ENCODE measurements at regions not wholly inside any gene's neighbourhood (a gene's known extent, or its start where the extent isn't known, plus 50 kb on each side); places are given as distances from the start of the nearest gene placed in this dataset.
A peak's percentile ranks its signal among the peaks of the same experiment; 100 is the strongest.
"Not testable (repeated sequence)": the region's sequence is repeated elsewhere in the genome, so short reads cannot be mapped to it uniquely, and the experiment has no call there.

- H3K36me3 ChIP-seq (ENCODE audit: control insufficient read depth in 4 of 4, insufficient read depth in 4 of 4, low read length in 3 of 4); H3K4me3 ChIP-seq (ENCODE audit: control insufficient read depth in 1 of 7, extremely low read depth in 1 of 7, insufficient read depth in 4 of 7, low read depth in 2 of 7, low read length in 6 of 7); H3K9me3 ChIP-seq (ENCODE audit: control extremely low read depth in 1 of 5, control insufficient read depth in 4 of 5, insufficient read depth in 2 of 5, low read depth in 1 of 5, low read length in 4 of 5); H3K27me3 ChIP-seq (replicated peaks in 2 of 5; ENCODE audit: control insufficient read depth in 4 of 5, insufficient read depth in 5 of 5, low read length in 4 of 5); H3K27ac ChIP-seq (ENCODE audit: insufficient read depth in 1 of 2, low read depth in 1 of 2, low read length in 2 of 2, poor library complexity in 1 of 2, severe bottlenecking in 2 of 2); DNase-seq: not testable (repeated sequence)
- ChIA-PET POLR2A (interaction anchor here (0.7 kb wide), 1 partner anchor 28 kb away, joined by 3 read pairs; no protein-coding TSS in a partner anchor), CTCF (interaction anchor here (0.9 to 3.4 kb wide), 6 partner anchors 9 to 57 kb away, joined by 3 to 20 read pairs (median 6); no protein-coding TSS in a partner anchor)
- H3K4me1 ChIP-seq (ENCODE audit: control extremely low read depth in 1 of 4, control insufficient read depth in 4 of 4, insufficient read depth in 4 of 4, low read length in 3 of 4) = peaks cover 5 to 13% (median 9%) of the 10 kb centered on the region in 4 experiments
- 100% methylated on average over 1 of the region's 3 CpGs for WGBS (ENCODE audit: insufficient coverage)
These were observed 59.0 kb upstream of the ATXN1 start for GRCh38 chr6:16820262-16820661.

GRCh38 chr6:16819752-16820151 lies 58.5 kb upstream of the ATXN1 start:
- CTCF ChIA-PET = interaction anchor here (0.9 to 3.4 kb wide), 6 partner anchors 10 to 56 kb away, joined by 3 to 20 read pairs (median 6); no protein-coding TSS in a partner anchor
- H3K4me1 ChIP-seq (ENCODE audit: control extremely low read depth in 1 of 4, control insufficient read depth in 4 of 4, insufficient read depth in 4 of 4, low read length in 3 of 4) = peaks cover 0 to 8% (median 4%) of the 10 kb centered on the region in 4 experiments
- no peak overlapping the region for H3K4me3 ChIP-seq (ENCODE audit: control insufficient read depth in 1 of 7, extremely low read depth in 1 of 7, insufficient read depth in 4 of 7, low read depth in 2 of 7, low read length in 6 of 7)
- no peaks in the 10 kb centered on the region for H3K36me3 ChIP-seq (ENCODE audit: control insufficient read depth in 4 of 4, insufficient read depth in 4 of 4, low read length in 3 of 4)
- H3K27ac ChIP-seq (ENCODE audit: insufficient read depth in 1 of 2, low read depth in 1 of 2, low read length in 2 of 2, poor library complexity in 1 of 2, severe bottlenecking in 2 of 2) = no peak overlapping the region
- WGBS (ENCODE audit: insufficient coverage) = 100% methylated on average over 1 of the region's 3 CpGs
- peaks cover 0 to 3% (median 0%) of the 10 kb centered on the region in 5 experiments for H3K9me3 ChIP-seq (ENCODE audit: control extremely low read depth in 1 of 5, control insufficient read depth in 4 of 5, insufficient read depth in 2 of 5, low read depth in 1 of 5, low read length in 4 of 5)
- peak in 1 of 3 donors; percentile 39 for DNase-seq
- H3K27me3 ChIP-seq (replicated peaks in 2 of 5; ENCODE audit: control insufficient read depth in 4 of 5, insufficient read depth in 5 of 5, low read length in 4 of 5) = no peaks in the 10 kb centered on the region
- POLR2A ChIA-PET = interaction anchor here (0.7 kb wide), 1 partner anchor 28 kb away, joined by 3 read pairs; no protein-coding TSS in a partner anchor

GRCh38 chr6:16818992-16819626 lies 57.8 kb upstream of the ATXN1 start:
- Histone ChIP-seq H3K27ac (ENCODE audit: insufficient read depth in 1 of 2, low read depth in 1 of 2, low read length in 2 of 2, poor library complexity in 1 of 2, severe bottlenecking in 2 of 2) (no peak overlapping the region), H3K4me1 (ENCODE audit: control extremely low read depth in 1 of 4, control insufficient read depth in 4 of 4, insufficient read depth in 4 of 4, low read length in 3 of 4) (peaks cover 0 to 1% (median 0%) of the 10 kb centered on the region in 4 experiments), H3K36me3 (ENCODE audit: control insufficient read depth in 4 of 4, insufficient read depth in 4 of 4, low read length in 3 of 4) (no peaks in the 10 kb centered on the region), H3K4me3 (ENCODE audit: control insufficient read depth in 1 of 7, extremely low read depth in 1 of 7, insufficient read depth in 4 of 7, low read depth in 2 of 7, low read length in 6 of 7) (no peak overlapping the region), H3K9me3 (ENCODE audit: control extremely low read depth in 1 of 5, control insufficient read depth in 4 of 5, insufficient read depth in 2 of 5, low read depth in 1 of 5, low read length in 4 of 5) (peaks cover 0 to 3% (median 0%) of the 10 kb centered on the region in 5 experiments), H3K27me3 (replicated peaks in 2 of 5; ENCODE audit: control insufficient read depth in 4 of 5, insufficient read depth in 5 of 5, low read length in 4 of 5) (no peaks in the 10 kb centered on the region)
- ChIA-PET CTCF (interaction anchor here (0.9 to 3.4 kb wide), 9 partner anchors 10 to 55 kb away, joined by 3 to 20 read pairs (median 5); no protein-coding TSS in a partner anchor), POLR2A (interaction anchor here (0.6 kb wide), 1 partner anchor 538 kb away, joined by 4 read pairs; no protein-coding TSS in a partner anchor)
- 100% methylated on average over 5 of the region's 5 CpGs for WGBS (ENCODE audit: insufficient coverage)
- no peak for DNase-seq

- no peaks in the 10 kb centered on the region for H3K36me3 ChIP-seq (ENCODE audit: control insufficient read depth in 4 of 4, insufficient read depth in 4 of 4, low read length in 3 of 4)
- no peak overlapping the region for H3K4me3 ChIP-seq (ENCODE audit: control insufficient read depth in 1 of 7, extremely low read depth in 1 of 7, insufficient read depth in 4 of 7, low read depth in 2 of 7, low read length in 6 of 7)
- POLR2A ChIA-PET = no interaction called here
- no peaks in the 10 kb centered on the region for H3K4me1 ChIP-seq (ENCODE audit: control extremely low read depth in 1 of 4, control insufficient read depth in 4 of 4, insufficient read depth in 4 of 4, low read length in 3 of 4)
- no peak overlapping the region for H3K27ac ChIP-seq (ENCODE audit: insufficient read depth in 1 of 2, low read depth in 1 of 2, low read length in 2 of 2, poor library complexity in 1 of 2, severe bottlenecking in 2 of 2)
- H3K27me3 ChIP-seq (replicated peaks in 2 of 5; ENCODE audit: control insufficient read depth in 4 of 5, insufficient read depth in 5 of 5, low read length in 4 of 5) = no peaks in the 10 kb centered on the region
- CTCF ChIA-PET = interaction anchor here (0.7 to 3.4 kb wide), 3 partner anchors 8 to 47 kb away, joined by 3 to 20 read pairs (median 3); no protein-coding TSS in a partner anchor
- H3K9me3 ChIP-seq (ENCODE audit: control extremely low read depth in 1 of 5, control insufficient read depth in 4 of 5, insufficient read depth in 2 of 5, low read depth in 1 of 5, low read length in 4 of 5) = peaks cover 3 to 12% (median 10%) of the 10 kb centered on the region in 5 experiments
- 100% methylated on average over 2 of the region's 3 CpGs for WGBS (ENCODE audit: insufficient coverage)
- DNase-seq = no peak
These were observed 56.3 kb upstream of the ATXN1 start for GRCh38 chr6:16817594-16817993.

- Histone ChIP-seq H3K27ac (ENCODE audit: insufficient read depth in 1 of 2, low read depth in 1 of 2, low read length in 2 of 2, poor library complexity in 1 of 2, severe bottlenecking in 2 of 2) (no peak overlapping the region), H3K27me3 (replicated peaks in 2 of 5; ENCODE audit: control insufficient read depth in 4 of 5, insufficient read depth in 5 of 5, low read length in 4 of 5) (no peaks in the 10 kb centered on the region), H3K4me1 (ENCODE audit: control extremely low read depth in 1 of 4, control insufficient read depth in 4 of 4, insufficient read depth in 4 of 4, low read length in 3 of 4) (no peaks in the 10 kb centered on the region), H3K36me3 (ENCODE audit: control insufficient read depth in 4 of 4, insufficient read depth in 4 of 4, low read length in 3 of 4) (peaks cover 0 to 5% (median 0%) of the 10 kb centered on the region in 4 experiments), H3K9me3 (ENCODE audit: control extremely low read depth in 1 of 5, control insufficient read depth in 4 of 5, insufficient read depth in 2 of 5, low read depth in 1 of 5, low read length in 4 of 5) (peaks cover 4 to 19% (median 16%) of the 10 kb centered on the region in 5 experiments), H3K4me3 (ENCODE audit: control insufficient read depth in 1 of 7, extremely low read depth in 1 of 7, insufficient read depth in 4 of 7, low read depth in 2 of 7, low read length in 6 of 7) (no peak overlapping the region)
- 70% methylated on average over 2 of the region's 3 CpGs for WGBS (ENCODE audit: insufficient coverage)
- no peak for DNase-seq
- POLR2A ChIA-PET = no interaction called here
- CTCF ChIA-PET = interaction anchor here (1.0 to 3.4 kb wide), 4 partner anchors 9 to 32 kb away, joined by 3 to 20 read pairs (median 3); no protein-coding TSS in a partner anchor
These were observed 55.6 kb upstream of the ATXN1 start for GRCh38 chr6:16816891-16817290.

GRCh38 chr6:16812993-16813392 lies 51.7 kb upstream of the ATXN1 start:
- ChIA-PET POLR2A (no interaction called here), CTCF (interaction anchor here (1.0 to 3.1 kb wide), 3 partner anchors 12 to 48 kb away, joined by 3 to 9 read pairs (median 3); no protein-coding TSS in a partner anchor)
- H3K27ac ChIP-seq (ENCODE audit: insufficient read depth in 1 of 2, low read depth in 1 of 2, low read length in 2 of 2, poor library complexity in 1 of 2, severe bottlenecking in 2 of 2) = no peak overlapping the region
- peaks cover 14 to 38% (median 21%) of the 10 kb centered on the region in 5 experiments for H3K9me3 ChIP-seq (ENCODE audit: control extremely low read depth in 1 of 5, control insufficient read depth in 4 of 5, insufficient read depth in 2 of 5, low read depth in 1 of 5, low read length in 4 of 5)
- no peaks in the 10 kb centered on the region for H3K27me3 ChIP-seq (replicated peaks in 2 of 5; ENCODE audit: control insufficient read depth in 4 of 5, insufficient read depth in 5 of 5, low read length in 4 of 5)
- H3K4me3 ChIP-seq (ENCODE audit: control insufficient read depth in 1 of 7, extremely low read depth in 1 of 7, insufficient read depth in 4 of 7, low read depth in 2 of 7, low read length in 6 of 7) = no peak overlapping the region
- DNase-seq = no peak
- 100% methylated on average over 1 of the region's 2 CpGs for WGBS (ENCODE audit: insufficient coverage)
- peaks cover 0 to 5% (median 0%) of the 10 kb centered on the region in 4 experiments for H3K36me3 ChIP-seq (ENCODE audit: control insufficient read depth in 4 of 4, insufficient read depth in 4 of 4, low read length in 3 of 4)
- no peaks in the 10 kb centered on the region for H3K4me1 ChIP-seq (ENCODE audit: control extremely low read depth in 1 of 4, control insufficient read depth in 4 of 4, insufficient read depth in 4 of 4, low read length in 3 of 4)

Measured in common myeloid progenitor, CD34-positive (primary cell).